ENCODE measurements at regions not wholly inside any gene's neighbourhood (a gene's known extent, or its start where the extent isn't known, plus 50 kb on each side); places are given as distances from the start of the nearest gene placed in this dataset.

DNA sequence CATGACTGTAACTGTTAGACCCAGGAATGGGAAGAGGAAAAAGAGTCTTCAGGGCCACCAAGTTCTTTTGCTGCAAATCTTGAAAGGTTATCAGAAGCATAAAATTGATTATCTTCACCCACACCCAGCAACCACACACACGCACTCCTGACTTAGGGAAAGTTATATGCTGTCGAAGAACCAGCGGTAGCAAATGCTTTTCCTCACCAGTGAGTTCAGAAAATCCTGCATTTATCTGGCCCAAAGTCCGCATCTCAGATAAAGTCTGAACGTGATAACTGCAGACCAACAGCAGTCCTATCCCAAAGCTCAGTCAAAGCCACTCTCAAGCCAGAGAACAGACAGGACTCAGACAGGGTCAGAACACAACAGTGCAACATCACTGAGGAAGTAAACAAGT is 115.6 kb downstream of the IRS2 start:
- no peak for DNase-seq (ENCODE audit: low spot score)

DNA sequence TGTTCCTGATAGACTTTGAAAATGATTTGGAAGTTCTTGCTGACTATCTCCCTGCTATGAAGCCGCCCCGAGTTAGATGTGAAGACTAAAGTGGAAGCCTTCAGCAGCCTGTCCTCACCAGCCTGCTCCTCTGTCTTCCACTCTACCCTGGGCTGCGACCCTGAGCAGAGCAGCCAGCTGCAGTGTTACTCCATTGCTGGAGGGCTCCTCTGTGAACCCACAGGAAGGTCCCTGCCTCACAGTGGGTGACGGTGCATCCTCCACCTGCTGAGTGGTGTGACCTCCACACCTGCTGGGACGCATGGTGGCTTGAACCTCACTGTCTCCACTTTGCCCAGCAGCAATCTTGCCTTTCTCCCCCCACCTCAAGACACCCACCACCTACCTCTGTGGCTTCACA is 116.4 kb downstream of the IRS2 start:
- DNase-seq (ENCODE audit: low spot score), result no peak

DNA sequence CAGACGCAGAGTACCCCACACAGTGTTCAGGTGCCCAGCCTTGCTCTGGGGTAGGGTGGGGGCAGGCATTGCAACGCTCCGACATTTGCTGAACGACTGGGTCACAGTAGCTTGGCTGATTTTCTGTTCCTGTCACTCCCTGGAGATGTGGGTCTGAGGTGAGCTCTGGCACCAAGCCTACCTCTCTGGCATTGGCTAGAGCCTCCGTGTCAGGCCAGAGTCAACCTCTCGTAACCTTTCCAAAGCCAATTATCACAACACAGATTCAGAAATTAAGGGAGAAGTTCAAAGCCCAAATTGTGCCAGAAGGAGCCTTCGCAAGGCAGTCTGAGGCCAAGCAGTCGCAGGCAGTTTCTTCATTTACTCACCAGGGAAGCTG is 117.2 kb downstream of the IRS2 start:
- DNase-seq (ENCODE audit: low spot score), result no peak

DNA sequence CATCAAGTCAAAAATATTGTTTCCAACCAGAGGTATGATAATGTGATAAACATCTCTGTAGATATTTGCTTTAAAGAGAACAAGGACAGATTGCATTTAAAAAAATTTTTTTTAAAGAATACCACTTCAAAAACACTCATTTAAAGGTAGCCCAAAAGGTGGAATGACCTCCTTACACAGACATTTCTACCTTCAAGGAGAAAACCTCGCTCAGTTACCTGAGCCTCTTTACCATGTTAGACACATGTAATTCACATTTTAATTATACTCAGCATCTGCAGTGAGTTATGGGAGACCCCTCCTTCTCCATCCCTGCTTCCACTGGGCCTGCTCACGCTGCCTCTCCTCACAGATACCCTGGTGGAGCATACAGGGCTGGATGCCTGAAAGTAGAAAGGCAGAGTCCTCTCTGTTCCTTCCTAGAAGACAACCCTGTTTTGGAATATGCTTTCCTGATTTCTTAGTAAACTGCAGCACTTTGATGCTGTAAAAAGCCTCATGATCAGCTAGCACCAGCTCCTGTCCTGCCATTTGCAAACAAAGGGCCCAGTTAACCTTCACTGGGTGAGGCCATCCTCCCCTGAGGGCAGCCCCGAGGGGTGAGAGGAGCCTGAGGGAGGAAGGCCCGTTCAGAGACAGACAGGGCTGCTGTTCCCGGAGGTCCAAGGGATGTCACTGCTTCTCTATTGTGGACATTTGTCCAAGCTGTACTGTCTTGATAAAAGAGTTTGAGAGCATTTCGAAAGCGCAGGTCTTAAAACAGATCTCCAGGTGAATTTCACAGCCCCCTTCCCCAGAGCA is 117.8 kb downstream of the IRS2 start:
- no peak for DNase-seq (ENCODE audit: low spot score)

DNA sequence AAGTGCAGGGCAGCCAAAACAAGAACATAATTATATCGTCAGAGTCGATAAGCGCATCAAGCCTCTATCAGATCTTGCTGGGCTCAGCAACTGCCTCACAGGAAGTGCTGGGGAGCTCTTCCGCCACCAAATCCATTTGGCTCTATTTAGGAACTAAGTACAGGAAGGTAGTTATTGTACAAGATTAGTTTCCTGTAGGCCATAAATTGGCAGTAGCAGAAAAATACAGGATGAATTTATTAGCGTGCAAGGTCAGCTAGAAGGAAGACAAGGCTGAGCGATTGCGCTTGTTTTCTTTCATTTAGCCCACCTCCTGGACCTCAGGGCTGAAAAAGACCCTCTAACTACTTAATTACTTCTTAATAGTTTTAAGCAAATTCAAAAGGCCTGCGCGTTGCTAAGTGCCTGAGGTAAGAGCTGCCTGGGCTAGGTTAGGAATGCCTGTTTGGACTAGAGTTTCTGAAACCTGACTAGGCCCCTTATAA is 118.5 kb downstream of the IRS2 start:
- no peak for DNase-seq (ENCODE audit: low spot score)

DNA sequence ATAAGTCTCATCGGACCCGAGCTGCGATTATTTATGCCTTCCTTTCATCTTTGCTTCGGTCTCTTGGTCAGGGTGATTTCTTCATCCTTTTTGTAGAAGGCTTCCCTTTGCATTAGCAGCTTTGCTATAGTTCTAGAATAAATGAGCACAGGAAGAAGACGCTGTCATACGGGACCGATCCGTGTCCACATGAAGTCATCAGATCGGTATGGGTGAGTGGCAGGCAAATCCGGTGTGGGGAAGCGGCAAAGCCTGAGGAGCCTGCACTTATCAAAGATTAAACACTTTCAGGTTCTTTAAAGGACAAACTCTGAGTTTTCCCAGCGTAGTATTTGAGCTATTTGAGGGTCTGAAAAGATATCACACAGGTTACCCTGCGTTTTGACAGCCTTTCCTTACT is 119.3 kb downstream of the IRS2 start:
- DNase-seq (ENCODE audit: low spot score), result no peak

DNA sequence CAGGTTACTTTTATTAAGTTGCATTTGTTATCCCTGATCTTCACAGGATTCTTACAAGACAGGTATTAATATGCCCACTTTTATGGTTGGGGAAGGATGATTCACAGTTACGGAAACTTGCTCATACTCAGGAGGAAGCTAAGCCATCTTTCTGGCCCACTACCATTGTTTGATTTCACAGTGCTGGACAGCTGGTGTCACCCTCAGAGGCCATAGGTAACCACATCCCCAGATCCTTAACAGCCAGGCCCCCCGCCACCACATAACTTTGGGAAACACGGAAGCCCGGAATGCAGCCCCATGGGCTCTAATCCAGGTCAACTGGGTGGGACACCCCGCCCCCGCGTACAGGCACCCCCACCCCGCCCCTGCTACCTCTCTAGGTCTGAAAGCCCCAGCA is 119.7 kb downstream of the IRS2 start:
- DNase-seq (ENCODE audit: low spot score), result no peak

DNA sequence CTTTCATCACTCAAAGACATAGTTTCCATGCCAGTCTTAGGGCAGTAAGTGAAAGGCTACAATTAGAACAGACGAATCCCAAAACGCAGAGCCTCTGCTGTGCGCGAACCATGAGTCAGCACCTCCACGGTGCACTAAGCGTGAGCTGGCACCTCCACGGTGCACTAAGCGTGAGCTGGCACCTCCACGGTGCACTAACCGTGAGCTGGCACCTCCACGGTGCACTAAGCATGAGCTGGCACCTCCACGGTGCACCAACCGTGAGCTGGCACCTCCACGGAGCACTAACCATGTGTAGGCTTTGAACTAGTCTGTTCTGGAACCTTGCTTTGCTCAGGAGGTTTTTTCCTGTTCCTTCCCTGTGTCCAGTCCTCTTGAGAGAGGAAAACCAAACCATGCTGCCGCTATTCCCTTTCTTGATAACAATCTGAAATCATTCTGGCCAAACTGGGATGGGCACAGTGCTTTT is 120.6 kb downstream of the IRS2 start:
- DNase-seq (ENCODE audit: low spot score), result peak; percentile 16

DNA sequence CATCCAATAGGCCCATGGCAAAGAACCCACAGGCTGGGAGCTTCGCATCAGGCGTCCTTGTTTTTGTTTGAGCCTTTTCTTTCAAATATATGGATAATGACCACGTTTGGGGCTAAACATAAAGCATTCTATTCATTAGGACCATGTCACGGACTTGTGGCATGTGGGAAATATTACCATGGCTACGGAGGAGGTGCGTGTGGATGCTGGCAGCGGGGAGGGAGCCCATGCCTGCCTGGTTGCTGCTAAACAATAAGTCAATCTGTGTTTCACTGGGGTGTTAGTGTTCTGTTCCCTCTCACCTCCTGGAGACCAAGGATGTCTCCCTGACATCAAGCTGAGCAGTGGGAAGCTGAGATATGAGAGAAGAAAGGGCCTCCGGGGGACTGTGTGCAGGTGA is 121.1 kb downstream of the IRS2 start:
- no peak for DNase-seq (ENCODE audit: low spot score)

DNA sequence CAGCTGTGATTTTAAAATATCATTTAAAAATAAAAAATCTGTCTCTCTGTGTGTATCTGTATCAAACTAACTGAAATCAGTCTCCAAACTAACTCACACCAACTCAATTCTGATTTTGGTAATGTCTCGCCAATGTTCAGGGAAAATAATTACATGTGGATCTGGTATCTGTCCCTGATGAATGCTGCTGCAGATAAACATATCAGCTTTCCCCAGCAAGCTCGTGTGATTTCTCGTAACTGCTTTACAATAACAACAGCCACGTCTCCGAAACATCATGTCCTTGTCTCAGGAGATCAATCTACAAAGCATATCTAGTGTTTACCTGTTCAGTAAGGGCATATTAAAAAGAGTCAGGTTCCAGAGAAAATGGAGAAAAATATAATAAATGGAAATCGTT is 129.0 kb downstream of the IRS2 start:
- DNase-seq (ENCODE audit: low spot score), result no peak

DNA sequence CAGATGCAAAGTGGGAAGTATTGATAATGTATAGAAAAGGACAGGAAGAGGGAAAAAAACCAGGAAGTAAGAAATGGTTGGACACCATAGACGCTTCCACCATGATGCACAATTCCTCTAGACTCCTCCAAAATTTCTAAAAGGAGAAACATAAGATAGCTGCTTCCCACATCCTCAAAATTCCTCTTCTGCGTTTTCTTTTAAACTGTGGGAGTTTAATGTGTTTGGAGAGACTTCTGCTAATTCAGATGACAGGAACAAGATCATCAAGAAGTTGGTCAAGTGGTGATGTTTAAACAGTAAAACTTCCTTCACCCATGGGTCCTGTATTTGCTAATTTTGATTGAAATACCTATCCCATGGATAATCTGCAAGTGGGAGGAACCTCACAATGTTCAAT is 130.2 kb downstream of the IRS2 start:
- no peak for DNase-seq (ENCODE audit: low spot score)

DNA sequence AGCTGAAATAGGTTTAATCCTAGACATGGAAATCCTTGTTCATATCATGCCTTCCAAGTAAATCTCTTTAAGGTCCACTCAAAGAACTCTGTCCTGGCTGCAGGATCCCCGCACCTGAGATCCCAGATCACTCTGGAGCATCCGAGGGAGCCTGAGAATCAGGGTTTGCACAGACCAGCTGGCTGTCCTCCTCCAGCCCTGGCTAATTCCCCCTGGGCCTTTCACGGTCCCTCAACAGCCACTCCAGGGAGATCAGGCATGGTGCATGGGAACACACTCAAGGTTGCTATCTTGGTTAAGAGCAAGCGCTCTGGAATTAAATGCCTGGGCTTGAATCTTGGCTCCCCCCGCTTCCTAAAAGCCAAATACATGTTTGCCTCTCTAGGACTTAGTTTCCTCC is 130.8 kb downstream of the IRS2 start:
- no peak for DNase-seq (ENCODE audit: low spot score)

DNA sequence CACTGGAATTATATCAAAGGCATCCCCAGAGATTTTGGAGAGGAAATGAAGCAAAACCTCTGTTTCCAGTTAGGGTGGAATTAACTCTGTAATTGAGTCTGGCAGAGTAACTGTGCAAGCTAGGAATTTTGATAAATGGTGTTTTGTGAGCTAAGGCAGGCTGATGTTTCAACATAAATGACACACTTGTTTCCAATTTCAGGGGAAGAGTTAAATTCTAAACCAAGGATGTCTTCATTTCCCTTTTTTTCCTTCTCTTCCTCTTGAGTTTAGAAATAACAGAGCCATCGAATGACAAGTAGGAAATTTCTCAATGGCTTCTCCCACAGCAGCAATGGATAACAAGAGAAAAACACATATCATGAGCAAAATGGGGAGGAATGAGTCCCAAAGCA is 131.2 kb downstream of the IRS2 start:
- DNase-seq (ENCODE audit: low spot score), result no peak

DNA sequence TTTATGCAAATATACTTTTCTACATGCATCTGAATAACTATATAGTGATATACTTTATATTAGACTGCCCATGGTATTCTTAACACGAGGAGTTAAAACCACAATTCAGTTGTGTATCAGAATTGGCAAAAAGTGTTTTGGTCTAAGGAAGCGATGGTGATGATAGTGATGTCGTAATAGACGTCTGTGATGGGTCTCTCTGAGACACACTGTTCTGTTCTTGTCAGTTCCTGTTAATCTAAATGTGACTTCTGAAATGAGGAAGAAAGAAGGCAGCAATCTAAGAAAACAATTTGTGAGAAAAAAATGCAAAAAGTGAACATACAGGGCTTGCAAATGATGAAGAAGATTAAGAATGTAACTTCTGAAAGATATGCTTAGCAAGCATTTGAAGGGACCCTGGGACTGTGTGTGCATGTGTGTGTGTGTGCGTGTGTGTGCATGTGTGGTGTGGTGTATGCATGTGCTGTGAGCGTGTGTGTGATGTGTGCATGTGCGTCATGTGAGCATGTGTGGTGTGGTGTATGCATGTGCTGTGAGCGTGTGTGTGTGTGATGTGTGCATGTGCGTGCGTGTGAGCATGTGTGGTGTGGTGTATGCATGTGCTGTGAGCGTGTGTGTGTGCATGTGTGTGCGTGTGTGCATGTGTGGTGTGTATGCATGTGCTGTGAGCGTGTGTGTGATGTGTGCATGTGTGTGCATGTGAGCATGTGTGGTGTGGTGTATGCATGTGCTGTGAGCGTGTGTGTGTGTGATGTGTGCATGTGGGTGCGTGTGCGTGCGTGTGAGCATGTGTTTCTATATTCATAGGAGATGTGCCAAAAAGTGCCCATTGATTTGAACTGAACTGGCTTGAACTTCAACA is 131.8 kb downstream of the IRS2 start:
- DNase-seq (ENCODE audit: low spot score), result no peak

DNA sequence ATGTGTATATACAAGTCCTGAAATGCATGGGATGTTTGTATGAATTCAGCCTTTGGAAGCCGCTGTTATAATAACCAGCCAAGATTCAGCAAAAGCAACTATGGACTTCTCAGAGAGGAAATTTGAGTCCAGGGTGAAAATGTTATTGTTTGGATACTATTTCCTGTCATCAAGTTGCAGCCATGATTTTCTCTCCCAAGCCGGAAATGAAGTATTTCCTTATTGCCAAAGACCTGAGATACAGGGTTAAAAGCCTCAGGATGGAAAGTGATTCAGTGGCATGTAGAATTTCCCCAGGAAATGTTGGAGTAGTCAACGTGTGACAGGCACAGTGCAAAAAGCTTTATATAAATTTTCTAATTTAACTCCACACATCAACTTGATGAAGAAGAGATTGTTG is 133.9 kb downstream of the IRS2 start:
- DNase-seq (ENCODE audit: low spot score), result no peak

DNA sequence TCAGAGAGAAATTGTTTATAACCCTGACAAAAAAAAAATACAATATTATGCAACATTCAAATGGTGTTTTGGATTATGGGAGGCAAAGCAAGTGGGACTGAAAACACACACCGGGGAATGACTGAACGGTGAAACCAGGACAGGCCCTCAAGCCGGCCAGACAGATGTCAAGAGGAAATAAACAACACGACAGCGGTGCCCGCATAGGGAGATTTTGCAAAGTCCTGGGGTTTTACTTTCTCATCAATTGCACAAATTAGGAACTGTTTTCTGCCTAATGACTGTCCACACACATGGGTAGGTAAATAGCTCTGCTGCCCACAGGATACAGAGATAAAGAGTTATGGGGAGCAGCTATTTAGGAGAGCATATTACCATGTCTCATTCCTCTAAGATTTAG is 134.5 kb downstream of the IRS2 start:
- DNase-seq (ENCODE audit: low spot score), result no peak

DNA sequence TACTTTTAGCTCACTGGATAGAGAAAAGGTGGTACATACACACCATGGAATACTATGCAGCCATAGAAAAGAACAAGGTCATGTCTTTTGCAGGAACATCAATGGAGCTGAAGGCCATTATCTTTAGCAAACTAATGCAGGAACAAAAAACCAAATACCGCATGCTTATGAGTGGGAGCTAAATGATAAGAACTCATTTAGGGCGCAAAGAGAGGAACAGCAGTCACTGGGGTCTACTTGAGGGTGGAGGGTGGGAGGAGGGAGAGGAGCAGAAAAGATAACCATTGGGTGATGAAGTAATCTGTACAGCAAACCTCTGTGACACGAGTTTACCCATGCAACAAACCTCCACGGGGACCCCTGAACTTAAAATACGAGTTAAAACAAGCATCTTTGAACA is 135.1 kb downstream of the IRS2 start:
- DNase-seq (ENCODE audit: low spot score), result no peak

DNA sequence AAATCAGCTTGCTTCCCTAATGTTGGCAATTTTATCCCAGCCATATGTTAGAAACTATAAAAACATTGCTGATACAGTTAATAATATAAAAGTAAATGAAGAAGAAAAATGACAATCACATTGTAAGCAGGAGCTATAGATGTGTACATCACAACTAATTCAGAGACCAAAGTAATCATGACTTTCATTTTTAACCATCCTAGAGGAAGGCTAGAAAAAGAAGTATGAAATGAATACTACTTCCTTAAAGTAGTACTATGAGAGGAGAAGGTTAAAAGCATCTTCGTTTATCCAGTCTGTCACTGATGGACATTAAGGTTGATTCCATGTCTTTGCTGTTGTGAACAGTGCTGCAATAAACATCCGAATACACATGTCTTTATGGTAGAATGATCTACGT is 135.5 kb downstream of the IRS2 start:
- no peak for DNase-seq (ENCODE audit: low spot score)

DNA sequence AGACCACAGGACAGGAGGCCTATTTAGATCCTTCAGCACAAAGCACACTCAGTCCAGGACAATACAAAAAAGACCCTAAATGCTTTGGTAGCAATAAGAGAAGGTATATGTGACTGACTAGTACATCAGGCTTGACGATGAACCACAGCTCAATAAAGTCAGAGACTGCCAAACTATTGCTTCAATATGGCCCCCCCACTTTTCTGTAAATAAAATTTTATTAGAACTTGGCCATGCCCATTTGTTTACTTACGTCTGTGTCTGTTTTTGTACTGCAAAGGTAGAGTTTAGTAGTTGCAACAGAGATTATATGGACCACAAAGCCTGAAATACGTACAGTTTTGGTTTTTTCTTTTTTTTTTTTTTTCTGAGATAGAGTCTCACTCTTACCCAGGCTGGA is 136.7 kb downstream of the IRS2 start:
- DNase-seq (ENCODE audit: low spot score), result no peak

DNA sequence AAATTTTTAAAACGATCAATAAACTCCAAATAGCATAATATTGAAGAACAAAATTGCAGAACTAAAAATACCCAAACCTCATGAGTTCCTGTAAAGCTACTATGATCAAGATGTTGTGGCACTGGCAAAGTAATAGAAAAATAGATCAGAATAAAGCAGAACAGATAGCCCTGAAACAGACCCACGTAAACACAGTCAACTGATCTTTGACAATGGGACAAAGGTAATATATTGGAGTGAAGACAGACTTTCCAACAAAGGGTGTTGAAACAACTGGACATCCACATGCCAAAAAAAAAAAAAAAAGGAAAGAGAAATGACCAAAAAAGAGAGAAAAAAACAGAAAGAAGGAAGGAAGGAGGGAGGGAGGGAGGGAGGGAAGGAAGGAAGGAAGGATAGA is 138.7 kb downstream of the IRS2 start:
- no peak for DNase-seq (ENCODE audit: low spot score)

DNA sequence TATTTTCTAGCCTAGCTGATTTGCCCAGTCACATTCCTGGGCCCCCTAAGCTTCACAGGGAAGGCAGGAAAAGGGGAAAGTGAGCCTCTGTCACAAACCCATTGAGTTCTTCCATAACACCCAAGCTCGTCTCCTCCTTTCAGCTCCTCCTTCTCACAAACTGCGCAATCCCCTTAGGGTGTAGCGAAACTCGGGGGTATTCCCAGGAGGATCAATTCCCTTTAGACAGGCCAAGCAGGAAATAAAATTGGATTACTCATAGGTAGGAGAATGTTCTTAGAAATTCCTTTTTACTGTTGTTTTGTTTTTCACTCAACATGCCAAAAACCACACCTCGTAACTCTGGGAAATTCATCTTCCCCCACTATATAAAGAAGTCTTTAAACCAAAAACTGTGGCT is 139.3 kb downstream of the IRS2 start:
- DNase-seq (ENCODE audit: low spot score), result no peak

DNA sequence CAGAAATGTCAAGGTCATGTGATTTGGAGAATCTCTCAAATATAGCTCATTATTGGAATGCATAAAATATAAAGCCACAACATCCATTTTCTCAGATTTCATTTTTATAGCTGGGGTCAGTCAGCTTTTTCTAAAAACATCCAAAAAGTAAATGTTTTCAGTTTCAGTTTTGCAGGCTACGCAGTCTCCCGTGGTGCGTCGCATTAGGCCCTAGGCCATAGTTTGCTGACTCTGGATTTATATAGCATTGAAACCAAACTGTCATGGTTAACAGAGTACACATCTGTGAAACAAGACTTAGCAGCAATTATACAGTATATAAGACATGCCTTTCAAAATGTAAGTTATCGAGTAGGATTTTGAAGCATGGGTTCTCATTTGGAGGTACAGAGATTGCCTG is 140.0 kb downstream of the IRS2 start:
- DNase-seq (ENCODE audit: low spot score), result no peak

DNA sequence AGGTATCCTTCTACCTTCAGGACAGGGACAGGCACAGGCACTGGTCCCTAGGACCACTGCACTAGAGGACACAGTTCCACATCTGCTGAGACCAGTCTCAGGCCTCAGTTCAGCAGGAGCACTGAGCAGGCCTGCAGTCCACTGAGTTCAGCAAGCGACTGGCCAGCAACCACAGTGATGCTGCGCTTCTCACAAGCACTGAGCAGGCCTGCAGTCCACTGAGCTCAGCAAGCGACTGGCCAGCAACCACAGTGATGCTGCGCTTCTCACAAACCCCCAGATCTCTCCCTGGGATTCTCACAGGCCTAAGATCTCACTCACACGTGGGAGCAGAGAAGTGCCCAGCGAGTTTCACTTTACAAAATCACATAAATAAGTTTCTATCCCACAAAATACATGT is 140.6 kb downstream of the IRS2 start:
- no peak for DNase-seq (ENCODE audit: low spot score)
